CD4-positive, CD25-positive, alpha-beta regulatory T cell (primary cell): ENCODE measurements at regions not wholly inside any gene's neighbourhood (a gene's known extent, or its start where the extent isn't known, plus 50 kb on each side); places are given as distances from the start of the nearest gene placed in this dataset.

Experiments
- ATAC-seq, 2 donors: fragments of 150-1000 bp; cut with Tn5 transposase; one replicate each; pipeline ENCODE4 v1.10.0; 2021; ENCODE audit warnings: low read depth in 2 of 2, moderate number of reproducible peaks in 2 of 2, moderate library complexity in 1 of 2
- DNase-seq, 3 donors: peaks; one replicate each; pipeline versions ENCODE4 v3.0.0 to v3.0.0-alpha.2; 2012 to 2022; ENCODE audit warnings: mixed read lengths in 1 of 3
- H3K27ac ChIP-seq: one replicate; pipeline ENCODE4 v1.7.0; 2013; ENCODE audit warnings: mild to moderate bottlenecking, low read length; ENCODE audit not compliant: insufficient read depth, poor library complexity, severe bottlenecking
- H3K27me3 ChIP-seq: one replicate; pipeline ENCODE4 v1.7.0; 2013; ENCODE audit warnings: low read length; ENCODE audit not compliant: control insufficient read depth, insufficient read depth
- H3K36me3 ChIP-seq: one replicate; pipeline ENCODE4 v1.7.0; 2013; ENCODE audit warnings: mild to moderate bottlenecking, low read length, moderate library complexity; ENCODE audit not compliant: control insufficient read depth, insufficient read depth
- H3K4me1 ChIP-seq: 2 replicates; pipeline ENCODE4 v1.7.0; 2013; ENCODE audit warnings: mild to moderate bottlenecking, low read length; ENCODE audit not compliant: insufficient read depth, control insufficient read depth, poor library complexity, severe bottlenecking
- H3K4me3 ChIP-seq: one replicate; pipeline ENCODE4 v1.7.0; 2013; ENCODE audit warnings: low read depth, mild to moderate bottlenecking, low read length, moderate library complexity
- H3K9me3 ChIP-seq, 2 experiments: 1 replicate in 1 of 2; 2 replicates in 1 of 2; pipeline ENCODE4 v1.7.0; 2013; ENCODE audit warnings: low read length in 2 of 2, mild to moderate bottlenecking in 1 of 2, moderate library complexity in 1 of 2; ENCODE audit not compliant: control insufficient read depth in 2 of 2
- H3K27ac Mint-ChIP-seq, 3 donors: one replicate each; pipeline ENCODE4 v1.8.0; 2020 to 2022; ENCODE audit warnings: mild to moderate bottlenecking in 3 of 3, mixed read lengths in 3 of 3, moderate library complexity in 2 of 3
- H3K27me3 Mint-ChIP-seq: one replicate; pipeline ENCODE4 v1.8.0; 2022; ENCODE audit warnings: mild to moderate bottlenecking, mixed read lengths
- H3K36me3 Mint-ChIP-seq: one replicate; pipeline ENCODE4 v1.8.0; 2020; ENCODE audit warnings: mixed read lengths
- H3K4me1 Mint-ChIP-seq, 4 donors: one replicate each; pipeline ENCODE4 v1.8.0; 2020 to 2022; ENCODE audit warnings: mixed read lengths in 4 of 4, mild to moderate bottlenecking in 1 of 4
- H3K4me3 Mint-ChIP-seq, 4 donors: one replicate each; pipeline ENCODE4 v1.8.0; 2020 to 2022; ENCODE audit warnings: mild to moderate bottlenecking in 4 of 4, mixed read lengths in 4 of 4, moderate library complexity in 3 of 4
- H3K9me3 Mint-ChIP-seq, 7 donors: one replicate each; pipeline ENCODE4 v1.8.0; 2020 to 2022; ENCODE audit warnings: mixed read lengths in 7 of 7, mild to moderate bottlenecking in 3 of 7, moderate library complexity in 2 of 7

GRCh38 chr16:65756163-65756562 lies 610.3 kb upstream of the CDH5 start:
- no peak overlapping the region for H3K27ac ChIP-seq
- no peaks in the 10 kb centered on the region for H3K9me3 ChIP-seq
- no peaks in the 10 kb centered on the region for H3K4me1 Mint-ChIP-seq
- no peak for DNase-seq
- H3K9me3 Mint-ChIP-seq: peaks cover 0 to 8% (median 0%) of the 10 kb centered on the region in 7 donors
- no peaks in the 10 kb centered on the region for H3K4me1 ChIP-seq
- no peaks in the 10 kb centered on the region for H3K36me3 Mint-ChIP-seq
- H3K27me3 ChIP-seq: no peaks in the 10 kb centered on the region
- H3K4me3 Mint-ChIP-seq: no peak overlapping the region
- H3K4me3 ChIP-seq: no peak overlapping the region
- no peak overlapping the region for H3K27ac Mint-ChIP-seq
- no peaks in the 10 kb centered on the region for H3K36me3 ChIP-seq
- ATAC-seq: no peak
- H3K27me3 Mint-ChIP-seq: no peaks in the 10 kb centered on the region

- peak overlapping the region in 1 of 3 donors; percentile 76 for H3K27ac Mint-ChIP-seq
- ATAC-seq (no peak), DNase-seq (no peak)
- Histone ChIP-seq H3K4me1 (no peaks in the 10 kb centered on the region), H3K9me3 (no peaks in the 10 kb centered on the region), H3K36me3 (no peaks in the 10 kb centered on the region), H3K27me3 (no peaks in the 10 kb centered on the region), H3K4me3 (no peak overlapping the region), H3K27ac (no peak overlapping the region)
- no peaks in the 10 kb centered on the region for H3K27me3 Mint-ChIP-seq
- no peaks in the 10 kb centered on the region for H3K36me3 Mint-ChIP-seq
- peaks cover 0 to 8% (median 0%) of the 10 kb centered on the region in 7 donors for H3K9me3 Mint-ChIP-seq
- no peak overlapping the region for H3K4me3 Mint-ChIP-seq
- H3K4me1 Mint-ChIP-seq: no peaks in the 10 kb centered on the region
These were observed 611.4 kb upstream of the CDH5 start for GRCh38 chr16:65754820-65755691.

GRCh38 chr16:65752522-65752844 lies 614.0 kb upstream of the CDH5 start:
- Histone ChIP-seq H3K9me3 (no peaks in the 10 kb centered on the region), H3K4me1 (no peaks in the 10 kb centered on the region), H3K4me3 (no peak overlapping the region), H3K27me3 (no peaks in the 10 kb centered on the region), H3K36me3 (no peaks in the 10 kb centered on the region), H3K27ac (no peak overlapping the region)
- Mint-ChIP-seq H3K4me1 (no peaks in the 10 kb centered on the region), H3K36me3 (no peaks in the 10 kb centered on the region), H3K27ac (no peak overlapping the region), H3K4me3 (no peak overlapping the region), H3K9me3 (peaks cover 0 to 8% (median 1%) of the 10 kb centered on the region in 7 donors), H3K27me3 (no peaks in the 10 kb centered on the region)
- ATAC-seq (no peak), DNase-seq (no peak)

GRCh38 chr16:65751622-65752521 lies 614.6 kb upstream of the CDH5 start:
- no peaks in the 10 kb centered on the region for H3K27me3 Mint-ChIP-seq
- no peaks in the 10 kb centered on the region for H3K4me1 ChIP-seq
- H3K27ac ChIP-seq: no peak overlapping the region
- no peaks in the 10 kb centered on the region for H3K27me3 ChIP-seq
- ATAC-seq: no peak
- no peak for DNase-seq
- no peak overlapping the region for H3K27ac Mint-ChIP-seq
- no peaks in the 10 kb centered on the region for H3K4me1 Mint-ChIP-seq
- peaks cover 0 to 8% (median 1%) of the 10 kb centered on the region in 7 donors for H3K9me3 Mint-ChIP-seq
- H3K4me3 ChIP-seq: no peak overlapping the region
- H3K9me3 ChIP-seq: no peaks in the 10 kb centered on the region
- H3K4me3 Mint-ChIP-seq: no peak overlapping the region
- H3K36me3 Mint-ChIP-seq: no peaks in the 10 kb centered on the region
- no peaks in the 10 kb centered on the region for H3K36me3 ChIP-seq

GRCh38 chr16:65749506-65749905 lies 617.0 kb upstream of the CDH5 start:
- Mint-ChIP-seq H3K27ac (no peak overlapping the region), H3K9me3 (peaks cover 0 to 5% (median 1%) of the 10 kb centered on the region in 7 donors), H3K4me3 (no peak overlapping the region), H3K4me1 (no peaks in the 10 kb centered on the region), H3K27me3 (no peaks in the 10 kb centered on the region), H3K36me3 (no peaks in the 10 kb centered on the region)
- Histone ChIP-seq H3K4me1 (no peaks in the 10 kb centered on the region), H3K27ac (no peak overlapping the region), H3K9me3 (no peaks in the 10 kb centered on the region), H3K36me3 (no peaks in the 10 kb centered on the region), H3K4me3 (no peak overlapping the region), H3K27me3 (no peaks in the 10 kb centered on the region)
- DNase-seq (no peak), ATAC-seq (no peak)

GRCh38 chr16:65746941-65747340 lies 619.5 kb upstream of the CDH5 start:
- peaks cover 0 to 4% (median 0%) of the 10 kb centered on the region in 7 donors for H3K9me3 Mint-ChIP-seq
- no peak overlapping the region for H3K4me3 Mint-ChIP-seq
- Histone ChIP-seq H3K9me3 (no peaks in the 10 kb centered on the region), H3K4me1 (no peaks in the 10 kb centered on the region), H3K36me3 (no peaks in the 10 kb centered on the region), H3K27me3 (no peaks in the 10 kb centered on the region), H3K27ac (no peak overlapping the region), H3K4me3 (no peak overlapping the region)
- no peaks in the 10 kb centered on the region for H3K4me1 Mint-ChIP-seq
- no peak for DNase-seq
- H3K27ac Mint-ChIP-seq: no peak overlapping the region
- no peaks in the 10 kb centered on the region for H3K27me3 Mint-ChIP-seq
- H3K36me3 Mint-ChIP-seq: no peaks in the 10 kb centered on the region
- no peak for ATAC-seq

- Mint-ChIP-seq H3K36me3 (no peaks in the 10 kb centered on the region), H3K4me1 (no peaks in the 10 kb centered on the region), H3K4me3 (no peak overlapping the region), H3K27ac (no peak overlapping the region), H3K9me3 (peaks cover 0 to 4% (median 0%) of the 10 kb centered on the region in 7 donors), H3K27me3 (no peaks in the 10 kb centered on the region)
- Histone ChIP-seq H3K9me3 (no peaks in the 10 kb centered on the region), H3K27ac (no peak overlapping the region), H3K27me3 (no peaks in the 10 kb centered on the region), H3K4me1 (no peaks in the 10 kb centered on the region), H3K36me3 (no peaks in the 10 kb centered on the region), H3K4me3 (no peak overlapping the region)
- no peak for ATAC-seq
- no peak for DNase-seq
These were observed 621.2 kb upstream of the CDH5 start for GRCh38 chr16:65745201-65745708.
